ENCODE measurements at regions not wholly inside any gene's neighbourhood (a gene's known extent, or its start where the extent isn't known, plus 50 kb on each side); places are given as distances from the start of the nearest gene placed in this dataset.

GRCh38 chr2:18106841-18107240 is 228.4 kb downstream of the KCNS3 start (continued):
- TF ChIP-seq HDAC6 (IDR thresholded peaks at IDR 0.05; ENCODE audit: low read depth, low read length) = no peak
- TF ChIP-seq SRF (IDR thresholded peaks at IDR 0.05; ENCODE audit: low read depth, low read length) = no peak
- TF ChIP-seq FOSL1 (IDR thresholded peaks at IDR 0.05; ENCODE audit: insufficient read depth, low read depth, low read length) = no peak
- TF ChIP-seq SIX5 (IDR thresholded peaks at IDR 0.05; ENCODE audit: low read depth, low read length) = no peak
- no peak for TF ChIP-seq SIRT6 (IDR thresholded peaks at IDR 0.05; ENCODE audit: low read length)
- TF ChIP-seq RBBP5 (IDR thresholded peaks at IDR 0.05; ENCODE audit: borderline replicate concordance, low read depth, low read length) = no peak
